PC-3 (cell line): ENCODE measurements at regions not wholly inside any gene's neighbourhood (a gene's known extent, or its start where the extent isn't known, plus 50 kb on each side); places are given as distances from the start of the nearest gene placed in this dataset.

ENCODE experiments used
- CTCF ChIP-seq: fragments of 300-600 bp; sonication (generic); conservative IDR thresholded peaks from 2 replicates; pipeline ENCODE4 v1.5.1; 2017; ENCODE audit warnings: antibody characterized with exemption, low read depth, mild to moderate bottlenecking, low read length
- EZH2 ChIP-seq: fragments of 300-600 bp; sonication (generic); IDR thresholded peaks from one replicate; pipeline ENCODE4 v1.6.1; 2017; ENCODE audit warnings: antibody characterized with exemption, mild to moderate bottlenecking, low read length; ENCODE audit not compliant: unreplicated experiment
- EZH2phosphoT487 ChIP-seq: fragments of 300-600 bp; sonication (generic); IDR thresholded peaks from 2 replicates; pipeline ENCODE4 v1.6.1; 2018; ENCODE audit warnings: mild to moderate bottlenecking, antibody characterized with exemption, low read length, borderline replicate concordance

- TF ChIP-seq CTCF (no peak), EZH2 (no peak), EZH2phosphoT487 (no peak)
Measured at GRCh38 chr15:26243382-26243781, 380.3 kb upstream of the ATP10A start.
